OCI-LY7 (cell line): ENCODE measurements at regions not wholly inside any gene's neighbourhood (a gene's known extent, or its start where the extent isn't known, plus 50 kb on each side); places are given as distances from the start of the nearest gene placed in this dataset.

Source experiments
- BruUV-seq: library from RNA; stranded (reverse); fragments of 400-500 nt; replicated peaks from 2 replicates; lab custom pipeline; 2021; lab: Mats Ljungman, UMichigan
- CTCF ChIA-PET: fragments of 300-600 bp; sonication (Branson Sonifier 250); formaldehyde crosslinking; loops from one replicate; lab custom pipeline; 2022; ENCODE audit warnings: antibody characterized with exemption; ENCODE audit not compliant: unreplicated experiment; lab: Charles Lee
- POLR2A ChIA-PET: fragments of 300-600 bp; sonication (Branson Sonifier 250); formaldehyde crosslinking; loops from one replicate; lab custom pipeline; 2022; ENCODE audit warnings: antibody characterized with exemption; lab: Charles Lee
- DNase-seq: peaks from one replicate; pipeline ENCODE4 v3.0.0-alpha.2; 2015; ENCODE audit warnings: low spot score
- H2AFZ ChIP-seq: fragments of 200-600 bp; sonication (generic), shearing (Covaris generic); 2 replicates; pipeline ENCODE4 v1.6.1; 2014; ENCODE audit warnings: mild to moderate bottlenecking, antibody characterized with exemption, low read length, moderate library complexity
- H3K27ac ChIP-seq: fragments of 200-600 bp; sonication (generic); 2 replicates; pipeline ENCODE4 v1.5.1; 2014; ENCODE audit warnings: mixed run types, low read depth, mild to moderate bottlenecking, moderate library complexity, low read length, inconsistent platforms; ENCODE audit not compliant: poor library complexity, severe bottlenecking
- H3K36me3 ChIP-seq: fragments of 200-600 bp; sonication (generic); 2 replicates; pipeline ENCODE4 v1.6.1; 2014; ENCODE audit warnings: mild to moderate bottlenecking, antibody characterized with exemption, low read length, moderate library complexity, mixed read lengths; ENCODE audit not compliant: insufficient read depth
- H3K4me1 ChIP-seq: fragments of 200-600 bp; sonication (generic); 2 replicates; pipeline ENCODE4 v1.5.1; 2014; ENCODE audit warnings: mild to moderate bottlenecking, low read length; ENCODE audit not compliant: insufficient read depth, poor library complexity, severe bottlenecking
- H3K4me2 ChIP-seq: fragments of 200-600 bp; sonication (generic); 2 replicates; pipeline ENCODE4 v1.6.1; 2014; ENCODE audit warnings: mild to moderate bottlenecking, low read length
- H3K4me3 ChIP-seq: fragments of 200-600 bp; sonication (generic); 2 replicates; pipeline ENCODE4 v1.5.1; 2014; ENCODE audit warnings: mild to moderate bottlenecking, low read depth, low read length; ENCODE audit not compliant: poor library complexity, severe bottlenecking
- H3K79me2 ChIP-seq: fragments of 200-600 bp; sonication (generic); 2 replicates; pipeline ENCODE4 v1.6.1; 2016; ENCODE audit warnings: low read depth, mild to moderate bottlenecking, low read length, moderate library complexity, mixed read lengths; ENCODE audit not compliant: insufficient read depth
- H3K9me2 ChIP-seq: fragments of 200-600 bp; sonication (generic); 2 replicates; pipeline ENCODE4 v1.6.1; 2016; ENCODE audit warnings: mild to moderate bottlenecking, low read length, mixed read lengths; ENCODE audit not compliant: insufficient read depth
- H3K9me3 ChIP-seq: fragments of 200-600 bp; sonication (generic); 2 replicates; pipeline ENCODE4 v1.6.1; 2014; ENCODE audit warnings: mild to moderate bottlenecking, mixed run types, low read length, mixed read lengths
- H4K20me1 ChIP-seq: fragments of 200-600 bp; sonication (generic); 2 replicates; pipeline ENCODE4 v1.6.1; 2014; ENCODE audit warnings: mild to moderate bottlenecking, antibody characterized with exemption, low read length, moderate library complexity, mixed read lengths; ENCODE audit not compliant: insufficient read depth
- CTCF ChIP-seq: fragments of 200-600 bp; sonication (generic); conservative IDR thresholded peaks from 2 replicates; pipeline ENCODE4 v1.5.1; 2014; ENCODE audit warnings: mild to moderate bottlenecking, antibody characterized with exemption, low read length, moderate library complexity, mixed read lengths
- EZH2phosphoT487 ChIP-seq: fragments of 200-600 bp; sonication (generic); IDR thresholded peaks from 2 replicates; pipeline ENCODE4 v1.6.1; 2018; ENCODE audit warnings: low read depth, borderline replicate concordance, mild to moderate bottlenecking, mixed run types, antibody characterized with exemption, low read length, moderate library complexity, mixed read lengths
- intact Hi-C: fragments of 100-400 bp; cut with micrococcal nuclease; formaldehyde crosslinking; loops from one replicate; pipeline ENCODE4 v1.10.0; 2022; ENCODE audit not compliant: unreplicated experiment

DNA sequence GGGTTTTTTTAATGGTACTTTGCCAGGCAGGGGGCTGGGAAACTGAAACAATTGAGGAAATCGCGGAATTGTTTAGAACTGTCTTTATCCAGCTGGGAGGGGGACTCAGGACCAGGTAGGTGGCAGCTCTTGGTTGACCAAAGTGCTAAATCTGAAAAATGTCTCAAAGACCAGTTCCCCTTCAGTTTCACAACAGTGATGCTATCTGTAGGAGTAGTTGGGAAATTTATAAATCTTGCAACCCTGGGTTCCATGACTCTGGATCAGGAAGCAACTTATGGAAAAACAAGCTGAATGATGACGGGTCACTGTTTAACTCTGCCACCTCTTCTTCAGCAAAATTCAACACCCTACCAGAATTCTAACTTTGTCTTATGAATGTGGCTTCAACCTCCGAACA is 99.7 kb downstream of the FAM50B start:
- intact Hi-C loops = no loop called here

DNA sequence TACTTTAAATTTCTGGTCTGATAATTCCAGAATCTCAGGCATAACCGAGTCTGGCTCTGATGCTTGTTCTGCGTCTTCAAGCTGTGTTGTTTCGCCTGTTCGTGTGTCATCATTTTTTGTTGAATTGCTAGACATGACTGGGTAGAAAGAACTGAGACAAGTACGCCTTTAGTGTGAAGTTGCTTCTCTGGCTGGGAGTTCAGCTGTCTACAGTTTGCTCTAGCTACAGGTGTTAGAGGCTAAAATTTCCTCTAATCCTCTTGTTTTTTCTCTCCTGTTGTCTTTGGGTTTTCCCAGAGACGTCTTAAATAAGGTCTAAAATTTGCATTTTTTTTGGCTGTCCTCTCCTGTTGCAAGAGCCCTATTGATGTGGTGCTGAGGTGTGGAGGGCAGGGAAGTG is 100.3 kb downstream of the FAM50B start:
- CTCF ChIA-PET = no interaction called here

More for the DNA sequence above, 99.7 kb downstream of the FAM50B start:
- H3K36me3 ChIP-seq = no peaks in the 10 kb centered on the region
- H4K20me1 ChIP-seq = no peaks in the 10 kb centered on the region
- DNase-seq = no peak
- H3K4me3 ChIP-seq = no peak overlapping the region
- no peak for TF ChIP-seq EZH2phosphoT487
- no peak for TF ChIP-seq CTCF
- no peaks in the 10 kb centered on the region for H3K4me1 ChIP-seq
- ChIA-PET POLR2A (no interaction called here), CTCF (no interaction called here)
- H2AFZ ChIP-seq = no peak overlapping the region
- H3K9me3 ChIP-seq = no peaks in the 10 kb centered on the region
- H3K27ac ChIP-seq = no peak overlapping the region
- H3K9me2 ChIP-seq = no peaks in the 10 kb centered on the region
- no peaks in the 10 kb centered on the region for H3K79me2 ChIP-seq
- H3K4me2 ChIP-seq = no peak overlapping the region
- no TSS peak for BruUV-seq

DNA sequence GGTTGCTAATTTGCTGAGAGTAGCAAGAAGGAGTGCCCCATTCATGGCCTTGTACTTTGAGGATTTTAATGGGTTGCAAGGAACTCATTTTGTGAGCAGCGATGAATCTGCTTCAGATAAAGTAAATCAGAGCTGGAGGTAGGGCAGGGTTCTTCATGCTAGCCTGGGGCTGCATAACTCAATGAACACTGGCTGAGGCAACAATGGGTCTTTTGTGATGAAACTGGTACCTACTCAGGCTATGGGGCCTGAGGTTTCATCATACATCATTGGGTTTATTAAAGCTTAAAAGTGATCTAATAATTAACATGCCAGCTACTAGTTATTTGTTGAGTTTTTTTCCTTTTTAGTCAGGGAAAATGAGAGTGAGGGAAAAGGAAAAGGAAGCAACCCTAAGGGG is 106.9 kb downstream of the FAM50B start:
- Histone ChIP-seq H4K20me1 (no peaks in the 10 kb centered on the region), H3K36me3 (no peaks in the 10 kb centered on the region), H3K27ac (no peak overlapping the region), H3K9me2 (no peaks in the 10 kb centered on the region), H3K4me2 (no peak overlapping the region), H3K79me2 (no peaks in the 10 kb centered on the region), H3K9me3 (no peaks in the 10 kb centered on the region), H3K4me3 (no peak overlapping the region), H2AFZ (no peak overlapping the region), H3K4me1 (no peaks in the 10 kb centered on the region)
- no TSS peak for BruUV-seq
- ChIA-PET CTCF (no interaction called here), POLR2A (no interaction called here)
- intact Hi-C loops = no loop called here
- DNase-seq = no peak
- TF ChIP-seq CTCF (no peak), EZH2phosphoT487 (no peak)

More for the DNA sequence above, 100.3 kb downstream of the FAM50B start:
- H2AFZ ChIP-seq = no peak overlapping the region
- no peak for DNase-seq
- BruUV-seq = no TSS peak
- no peaks in the 10 kb centered on the region for H3K9me2 ChIP-seq
- no peaks in the 10 kb centered on the region for H4K20me1 ChIP-seq
- H3K36me3 ChIP-seq = no peaks in the 10 kb centered on the region
- no peak overlapping the region for H3K4me2 ChIP-seq
- no peaks in the 10 kb centered on the region for H3K4me1 ChIP-seq
- intact Hi-C loops = no loop called here
- TF ChIP-seq CTCF = no peak
- TF ChIP-seq EZH2phosphoT487 = no peak
- POLR2A ChIA-PET = no interaction called here
- H3K4me3 ChIP-seq = no peak overlapping the region
- H3K79me2 ChIP-seq = no peaks in the 10 kb centered on the region
- H3K27ac ChIP-seq = no peak overlapping the region
- H3K9me3 ChIP-seq = no peaks in the 10 kb centered on the region
